HCT116 (cell line): ENCODE measurements at regions not wholly inside any gene's neighbourhood (a gene's known extent, or its start where the extent isn't known, plus 50 kb on each side); places are given as distances from the start of the nearest gene placed in this dataset.

Source experiments
- ATAC-seq: fragments of 200-7000 bp; cut with Tn5 transposase; 2 replicates; pipeline ENCODE4 v1.9.1; 2020; ENCODE audit warnings: mild to moderate bottlenecking, moderate library complexity
- BruUV-seq: library from RNA; stranded (reverse); fragments of 400-500 nt; replicated peaks from 2 replicates; lab custom pipeline; 2021; lab: Mats Ljungman, UMichigan
- CTCF ChIA-PET: fragments of 300-600 bp; sonication (Branson Sonifier 250); formaldehyde crosslinking; loops from one replicate; lab custom pipeline; 2021; ENCODE audit warnings: antibody characterized with exemption; lab: Charles Lee
- POLR2A ChIA-PET: fragments of 300-600, 350-600 bp; sonication (Branson Sonifier 250); formaldehyde crosslinking; loops from one replicate; lab custom pipeline; 2021; ENCODE audit warnings: antibody characterized with exemption; lab: Charles Lee
- RAD21 ChIA-PET, 2 experiments: fragments of 300-600 bp; sonication (Branson Sonifier 250); formaldehyde crosslinking; loops; one replicate each; lab custom pipeline; 2023; ENCODE audit warnings: low total read pairs in 2 of 2; ENCODE audit not compliant: uncharacterized antibody in 2 of 2, unreplicated experiment in 2 of 2, low non-redundant PET in 1 of 2; lab: Charles Lee
- DNase-seq: peaks from one replicate; pipeline ENCODE4 v3.0.0-alpha.2; 2010; ENCODE audit warnings: low read depth, low spot score
- H2AFZ ChIP-seq: fragments of 200-600 bp; shearing (Covaris generic), sonication (generic); 2 replicates; pipeline ENCODE4 v1.6.1; 2017; ENCODE audit warnings: low read depth, mixed run types, mixed read lengths, antibody characterized with exemption, low read length; ENCODE audit not compliant: poor library complexity, severe bottlenecking
- H3K27ac ChIP-seq: 2 replicates; pipeline ENCODE4 v1.5.1; 2012; ENCODE audit warnings: low read depth, low read length
- H3K27me3 ChIP-seq: fragments of 200-600 bp; sonication (generic); 2 replicates; pipeline ENCODE4 v1.6.1; 2016; ENCODE audit warnings: mixed run types, low read length, mixed read lengths; ENCODE audit not compliant: insufficient read depth
- H3K36me3 ChIP-seq, 2 experiments: fragments of 200-500 bp in 1 of 2; fragments of 200-600 bp in 1 of 2; sonication (Bioruptor generic) in 1 of 2; sonication (generic) in 1 of 2; 2 replicates each; pipeline versions ENCODE4 v1.5.1 to v1.6.1; 2014 to 2016; ENCODE audit warnings: low read length in 2 of 2, inconsistent platforms in 1 of 2, mixed read lengths in 1 of 2, mixed run types in 1 of 2; ENCODE audit not compliant: insufficient read depth in 2 of 2, control insufficient read depth in 1 of 2
- H3K4me1 ChIP-seq, 2 experiments: fragments of 200-600 bp in 1 of 2; sonication (generic) in 1 of 2; 2 replicates each; pipeline versions ENCODE4 v1.5.1 to v1.6.1; 2012 to 2017; ENCODE audit warnings: low read length in 2 of 2, inconsistent platforms in 1 of 2, mild to moderate bottlenecking in 1 of 2, mixed read lengths in 1 of 2, mixed run types in 1 of 2, moderate library complexity in 1 of 2; ENCODE audit not compliant: insufficient read depth in 2 of 2, control insufficient read depth in 1 of 2
- H3K4me2 ChIP-seq: fragments of 200-600 bp; sonication (generic); 2 replicates; pipeline ENCODE4 v1.6.1; 2017; ENCODE audit warnings: mixed run types, low read length, mixed read lengths
- H3K4me3 ChIP-seq, 2 experiments: fragments of 200-600 bp in 1 of 2; sonication (generic) in 1 of 2; replicated peaks in 1 of 2; 2 replicates each; pipeline ENCODE4 v1.5.1; 2011 to 2016; ENCODE audit warnings: low read length in 2 of 2, control low read depth in 1 of 2, low read depth in 1 of 2, mild to moderate bottlenecking in 1 of 2, mixed read lengths in 1 of 2, mixed run types in 1 of 2
- H3K79me2 ChIP-seq: fragments of 200-600 bp; sonication (generic); 2 replicates; pipeline ENCODE4 v1.6.1; 2017; ENCODE audit warnings: mild to moderate bottlenecking, mixed run types, low read length, moderate library complexity, mixed read lengths; ENCODE audit not compliant: insufficient read depth
- H3K9ac ChIP-seq: fragments of 200-600 bp; sonication (generic); 2 replicates; pipeline ENCODE4 v1.6.1; 2016; ENCODE audit warnings: low read length, mixed read lengths
- H3K9me2 ChIP-seq: fragments of 200-600 bp; sonication (generic), shearing (Covaris generic); 2 replicates; pipeline ENCODE4 v1.6.1; 2017; ENCODE audit warnings: mixed run types, mild to moderate bottlenecking, moderate library complexity; ENCODE audit not compliant: insufficient read depth
- H3K9me3 ChIP-seq, 2 experiments: fragments of 200-500 bp in 1 of 2; fragments of 200-600 bp in 1 of 2; sonication (Bioruptor generic) in 1 of 2; sonication (generic) in 1 of 2; 2 replicates each; pipeline ENCODE4 v1.6.1; 2014 to 2017; ENCODE audit warnings: low read length in 2 of 2, mixed read lengths in 2 of 2, inconsistent platforms in 1 of 2, low read depth in 1 of 2, mild to moderate bottlenecking in 1 of 2, mixed run types in 1 of 2, moderate library complexity in 1 of 2; ENCODE audit not compliant: control insufficient read depth in 1 of 2, insufficient read depth in 1 of 2
- H4K20me1 ChIP-seq: fragments of 200-600 bp; sonication (generic), shearing (Covaris generic); 2 replicates; pipeline ENCODE4 v1.6.1; 2017; ENCODE audit warnings: mixed run types, mild to moderate bottlenecking, moderate library complexity; ENCODE audit not compliant: insufficient read depth
- CBX3 ChIP-seq: IDR thresholded peaks from 2 replicates; pipeline ENCODE4 v1.6.1; 2012; ENCODE audit warnings: low read depth
- CEBPB ChIP-seq: IDR thresholded peaks from 2 replicates; pipeline ENCODE4 v1.6.1; 2012; ENCODE audit warnings: low read depth
- EGR1 ChIP-seq: IDR thresholded peaks from 2 replicates; pipeline ENCODE4 v1.6.1; 2012; ENCODE audit warnings: low read depth
- ELF1 ChIP-seq: IDR thresholded peaks from 2 replicates; pipeline ENCODE4 v1.6.1; 2012; ENCODE audit warnings: low read depth, borderline replicate concordance
- EZH2 ChIP-seq: fragments of 200-600 bp; sonication (generic); IDR thresholded peaks from 2 replicates; pipeline ENCODE4 v1.6.1; 2017; ENCODE audit warnings: antibody characterized with exemption, mixed run types
- FOSL1 ChIP-seq: IDR thresholded peaks from 2 replicates; pipeline ENCODE4 v1.6.1; 2012; ENCODE audit warnings: low read depth
- JUND ChIP-seq: IDR thresholded peaks from 2 replicates; pipeline ENCODE4 v1.6.1; 2012
- POLR2A ChIP-seq: IDR thresholded peaks from 2 replicates; pipeline ENCODE4 v1.7.0; 2011; ENCODE audit warnings: borderline replicate concordance; ENCODE audit not compliant: insufficient read depth, insufficient read length; ENCODE audit errors: extremely low read depth
- POLR2AphosphoS5 ChIP-seq: IDR thresholded peaks from 2 replicates; pipeline ENCODE4 v1.6.1; 2011; ENCODE audit warnings: mild to moderate bottlenecking, low read depth, low read length, moderate library complexity
- RAD21 ChIP-seq: IDR thresholded peaks from 2 replicates; pipeline ENCODE4 v1.6.1; 2012; ENCODE audit warnings: low read depth, mild to moderate bottlenecking
- SP1 ChIP-seq: IDR thresholded peaks from 2 replicates; pipeline ENCODE4 v1.6.1; 2012; ENCODE audit warnings: low read depth
- SRF ChIP-seq: IDR thresholded peaks from 2 replicates; pipeline ENCODE4 v1.6.1; 2012; ENCODE audit warnings: low read depth
- TCF7L2 ChIP-seq: IDR thresholded peaks from 2 replicates; pipeline ENCODE4 v1.7.0; 2011; ENCODE audit warnings: borderline replicate concordance, inconsistent platforms; ENCODE audit not compliant: insufficient read depth, insufficient read length; ENCODE audit errors: extremely low read depth
- YY1 ChIP-seq: IDR thresholded peaks from 2 replicates; pipeline ENCODE4 v1.6.1; 2011; ENCODE audit warnings: low read length, low read depth, moderate library complexity, mild to moderate bottlenecking; ENCODE audit not compliant: insufficient replicate concordance; ENCODE audit errors: extremely low read depth
- ZFX ChIP-seq: fragments of 450-650 bp; IDR thresholded peaks from 2 replicates; pipeline ENCODE4 v1.6.1; 2017
- ZNF274 ChIP-seq: fragments of 200-500 bp; sonication (Bioruptor generic); IDR thresholded peaks from 2 replicates; pipeline ENCODE4 v1.6.1; 2014; ENCODE audit warnings: mild to moderate bottlenecking, low read depth, low read length, inconsistent platforms
- intact Hi-C: fragments of 100-400 bp; cut with micrococcal nuclease; formaldehyde crosslinking; loops from 2 replicates; pipeline ENCODE4 v1.10.0; 2022
- TF ChIP-seq, protein P1 (sequence below), 3 experiments: fragments of 200-600 bp in 1 of 3; sonication (generic) in 1 of 3; IDR thresholded peaks in 2 of 3; conservative IDR thresholded peaks in 1 of 3; 2 replicates each; pipeline ENCODE4 v1.5.1; 2012 to 2017; ENCODE audit warnings: low read depth in 2 of 3, low read length in 2 of 3, antibody characterized with exemption in 1 of 3, borderline replicate concordance in 1 of 3, control low read depth in 1 of 3, mild to moderate bottlenecking in 1 of 3, mixed read lengths in 1 of 3, mixed run types in 1 of 3, moderate library complexity in 1 of 3; ENCODE audit not compliant: insufficient read depth in 1 of 3
- TF ChIP-seq, protein P2 (sequence below): IDR thresholded peaks from 2 replicates; pipeline ENCODE4 v1.6.1; 2012
- TF ChIP-seq, protein P3 (sequence below): IDR thresholded peaks from 2 replicates; pipeline ENCODE4 v1.6.1; 2012; ENCODE audit warnings: low read depth
- TF ChIP-seq, protein P4 (sequence below): IDR thresholded peaks from 2 replicates; pipeline ENCODE4 v1.6.1; 2011; ENCODE audit warnings: mild to moderate bottlenecking, low read length, moderate library complexity; ENCODE audit not compliant: insufficient replicate concordance; ENCODE audit errors: extremely low read depth

DNA sequence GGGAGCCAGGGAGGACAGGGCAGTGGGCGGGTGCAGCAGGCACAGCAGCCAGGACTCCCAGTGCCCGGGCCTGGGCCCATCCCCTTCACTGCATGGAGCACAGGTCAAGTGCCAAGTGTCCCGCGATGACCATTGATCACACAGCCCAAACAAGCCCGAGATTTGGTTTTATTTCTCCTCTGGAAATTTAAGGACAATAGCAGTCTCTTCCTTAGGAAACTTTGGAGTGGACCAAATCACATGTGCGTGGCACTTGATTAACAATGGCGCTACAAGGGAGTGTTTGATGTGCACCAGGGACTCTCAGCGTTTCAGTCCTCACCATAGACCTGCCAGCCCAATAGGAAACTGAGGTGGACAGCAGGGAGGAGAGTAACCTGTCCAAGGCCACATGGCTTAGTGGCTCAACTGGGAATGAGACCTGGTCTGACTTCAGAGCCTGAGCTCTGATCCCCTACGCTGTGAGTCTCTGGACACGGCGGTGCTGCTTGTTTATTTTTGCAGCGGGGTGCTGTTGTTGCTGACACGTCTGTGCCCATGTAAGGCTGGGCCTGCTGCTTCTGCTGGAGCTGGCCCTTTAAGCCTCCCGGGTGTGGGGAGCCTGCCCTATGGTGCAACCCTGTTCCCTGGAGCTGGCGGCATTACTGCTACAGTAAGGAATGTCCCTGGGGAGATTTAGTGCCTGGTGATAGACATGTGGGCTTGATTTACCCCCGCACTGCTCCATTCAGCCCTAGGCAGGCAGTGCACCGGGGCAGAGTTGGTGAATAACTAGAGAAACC lies 194.2 kb downstream of the INHBB start:
- Histone ChIP-seq H3K27me3 (no peaks in the 10 kb centered on the region), H2AFZ (no peak overlapping the region), H3K4me3 (no peak overlapping the region), H3K9me3 (no peaks in the 10 kb centered on the region), H3K36me3 (no peaks in the 10 kb centered on the region), H3K79me2 (no peaks in the 10 kb centered on the region), H3K9me2 (no peaks in the 10 kb centered on the region), H3K4me1 (peaks cover 0 to 9% of the 10 kb centered on the region in 2 experiments; a peak in 1 of 4 replicates), H4K20me1 (no peaks in the 10 kb centered on the region), H3K27ac (no peak overlapping the region), H3K9ac (no peak overlapping the region), H3K4me2 (no peak overlapping the region; the same call in 1 of the 2 replicates)
- TF ChIP-seq YY1 (no peak), ELF1 (no peak), RAD21 (no peak), CEBPB (no peak), POLR2A (no peak), SRF (no peak), ZFX (no peak), EGR1 (no peak), EZH2 (no peak), CBX3 (no peak), FOSL1 (no peak), JUND (no peak), TCF7L2 (no peak), SP1 (no peak), ZNF274 (no peak), POLR2AphosphoS5 (no peak)
- TF ChIP-seq, protein P1, sequence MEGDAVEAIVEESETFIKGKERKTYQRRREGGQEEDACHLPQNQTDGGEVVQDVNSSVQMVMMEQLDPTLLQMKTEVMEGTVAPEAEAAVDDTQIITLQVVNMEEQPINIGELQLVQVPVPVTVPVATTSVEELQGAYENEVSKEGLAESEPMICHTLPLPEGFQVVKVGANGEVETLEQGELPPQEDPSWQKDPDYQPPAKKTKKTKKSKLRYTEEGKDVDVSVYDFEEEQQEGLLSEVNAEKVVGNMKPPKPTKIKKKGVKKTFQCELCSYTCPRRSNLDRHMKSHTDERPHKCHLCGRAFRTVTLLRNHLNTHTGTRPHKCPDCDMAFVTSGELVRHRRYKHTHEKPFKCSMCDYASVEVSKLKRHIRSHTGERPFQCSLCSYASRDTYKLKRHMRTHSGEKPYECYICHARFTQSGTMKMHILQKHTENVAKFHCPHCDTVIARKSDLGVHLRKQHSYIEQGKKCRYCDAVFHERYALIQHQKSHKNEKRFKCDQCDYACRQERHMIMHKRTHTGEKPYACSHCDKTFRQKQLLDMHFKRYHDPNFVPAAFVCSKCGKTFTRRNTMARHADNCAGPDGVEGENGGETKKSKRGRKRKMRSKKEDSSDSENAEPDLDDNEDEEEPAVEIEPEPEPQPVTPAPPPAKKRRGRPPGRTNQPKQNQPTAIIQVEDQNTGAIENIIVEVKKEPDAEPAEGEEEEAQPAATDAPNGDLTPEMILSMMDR (IDR thresholded peaks at IDR 0.05 in 2 of 3, conservative IDR thresholded peaks at IDR 0.05 in 1 of 3; ENCODE audit: borderline replicate concordance in 1 of 3, insufficient read depth in 1 of 3, low read depth in 2 of 3, low read length in 2 of 3), result no peak
- TF ChIP-seq, protein P2, sequence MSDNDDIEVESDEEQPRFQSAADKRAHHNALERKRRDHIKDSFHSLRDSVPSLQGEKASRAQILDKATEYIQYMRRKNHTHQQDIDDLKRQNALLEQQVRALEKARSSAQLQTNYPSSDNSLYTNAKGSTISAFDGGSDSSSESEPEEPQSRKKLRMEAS, result no peak
- TF ChIP-seq, protein P3, sequence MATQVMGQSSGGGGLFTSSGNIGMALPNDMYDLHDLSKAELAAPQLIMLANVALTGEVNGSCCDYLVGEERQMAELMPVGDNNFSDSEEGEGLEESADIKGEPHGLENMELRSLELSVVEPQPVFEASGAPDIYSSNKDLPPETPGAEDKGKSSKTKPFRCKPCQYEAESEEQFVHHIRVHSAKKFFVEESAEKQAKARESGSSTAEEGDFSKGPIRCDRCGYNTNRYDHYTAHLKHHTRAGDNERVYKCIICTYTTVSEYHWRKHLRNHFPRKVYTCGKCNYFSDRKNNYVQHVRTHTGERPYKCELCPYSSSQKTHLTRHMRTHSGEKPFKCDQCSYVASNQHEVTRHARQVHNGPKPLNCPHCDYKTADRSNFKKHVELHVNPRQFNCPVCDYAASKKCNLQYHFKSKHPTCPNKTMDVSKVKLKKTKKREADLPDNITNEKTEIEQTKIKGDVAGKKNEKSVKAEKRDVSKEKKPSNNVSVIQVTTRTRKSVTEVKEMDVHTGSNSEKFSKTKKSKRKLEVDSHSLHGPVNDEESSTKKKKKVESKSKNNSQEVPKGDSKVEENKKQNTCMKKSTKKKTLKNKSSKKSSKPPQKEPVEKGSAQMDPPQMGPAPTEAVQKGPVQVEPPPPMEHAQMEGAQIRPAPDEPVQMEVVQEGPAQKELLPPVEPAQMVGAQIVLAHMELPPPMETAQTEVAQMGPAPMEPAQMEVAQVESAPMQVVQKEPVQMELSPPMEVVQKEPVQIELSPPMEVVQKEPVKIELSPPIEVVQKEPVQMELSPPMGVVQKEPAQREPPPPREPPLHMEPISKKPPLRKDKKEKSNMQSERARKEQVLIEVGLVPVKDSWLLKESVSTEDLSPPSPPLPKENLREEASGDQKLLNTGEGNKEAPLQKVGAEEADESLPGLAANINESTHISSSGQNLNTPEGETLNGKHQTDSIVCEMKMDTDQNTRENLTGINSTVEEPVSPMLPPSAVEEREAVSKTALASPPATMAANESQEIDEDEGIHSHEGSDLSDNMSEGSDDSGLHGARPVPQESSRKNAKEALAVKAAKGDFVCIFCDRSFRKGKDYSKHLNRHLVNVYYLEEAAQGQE, result no peak
- TF ChIP-seq, protein P4, sequence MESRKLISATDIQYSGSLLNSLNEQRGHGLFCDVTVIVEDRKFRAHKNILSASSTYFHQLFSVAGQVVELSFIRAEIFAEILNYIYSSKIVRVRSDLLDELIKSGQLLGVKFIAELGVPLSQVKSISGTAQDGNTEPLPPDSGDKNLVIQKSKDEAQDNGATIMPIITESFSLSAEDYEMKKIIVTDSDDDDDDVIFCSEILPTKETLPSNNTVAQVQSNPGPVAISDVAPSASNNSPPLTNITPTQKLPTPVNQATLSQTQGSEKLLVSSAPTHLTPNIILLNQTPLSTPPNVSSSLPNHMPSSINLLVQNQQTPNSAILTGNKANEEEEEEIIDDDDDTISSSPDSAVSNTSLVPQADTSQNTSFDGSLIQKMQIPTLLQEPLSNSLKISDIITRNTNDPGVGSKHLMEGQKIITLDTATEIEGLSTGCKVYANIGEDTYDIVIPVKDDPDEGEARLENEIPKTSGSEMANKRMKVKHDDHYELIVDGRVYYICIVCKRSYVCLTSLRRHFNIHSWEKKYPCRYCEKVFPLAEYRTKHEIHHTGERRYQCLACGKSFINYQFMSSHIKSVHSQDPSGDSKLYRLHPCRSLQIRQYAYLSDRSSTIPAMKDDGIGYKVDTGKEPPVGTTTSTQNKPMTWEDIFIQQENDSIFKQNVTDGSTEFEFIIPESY, result no peak
- ChIA-PET RAD21 (no interaction called here), CTCF (no interaction called here), POLR2A (no interaction called here)
- DNase-seq (no peak), ATAC-seq (peak; percentile 60)
- no TSS peak for BruUV-seq
- intact Hi-C loops, result no loop called here
